Cardiac muscle cell (in vitro differentiated cells and primary cell): ENCODE measurements at regions not wholly inside any gene's neighbourhood (a gene's known extent, or its start where the extent isn't known, plus 50 kb on each side); places are given as distances from the start of the nearest gene placed in this dataset.
A peak's percentile ranks its signal among the peaks of the same experiment; 100 is the strongest.

Experiments used
- DNase-seq, 2 donors: peaks; one replicate each; pipeline versions ENCODE4 v3.0.0 to v3.0.0-alpha.2; 2010 to 2017; ENCODE audit warnings: low read depth in 1 of 2, low spot score in 1 of 2
- H3K27ac ChIP-seq: fragments of 200-600 bp; sonication (generic); 2 replicates; pipeline ENCODE4 v1.5.1; 2016
- H3K27me3 ChIP-seq: fragments of 200-600 bp; sonication (generic); 2 replicates; pipeline ENCODE4 v1.6.0; 2016; ENCODE audit warnings: control low read depth
- H3K36me3 ChIP-seq: fragments of 200-600 bp; sonication (generic); 2 replicates; pipeline ENCODE4 v1.5.1; 2016; ENCODE audit warnings: control low read depth
- H3K4me1 ChIP-seq: fragments of 200-600 bp; sonication (generic); 2 replicates; pipeline ENCODE4 v1.8.1; 2017; ENCODE audit warnings: low read depth, mild to moderate bottlenecking, mixed run types
- H3K4me3 ChIP-seq: fragments of 200-600 bp; sonication (generic); 2 replicates; pipeline ENCODE4 v1.5.1; 2016; ENCODE audit warnings: mild to moderate bottlenecking
- H3K9me3 ChIP-seq: fragments of 200-600 bp; sonication (generic); 2 replicates; pipeline ENCODE4 v1.5.1; 2017; ENCODE audit warnings: low read depth, mild to moderate bottlenecking, control low read depth
- TF ChIP-seq, protein P1 (sequence below): IDR thresholded peaks from 2 replicates; pipeline ENCODE4 v1.5.1; 2012; ENCODE audit warnings: low read depth, mild to moderate bottlenecking, low read length

DNA sequence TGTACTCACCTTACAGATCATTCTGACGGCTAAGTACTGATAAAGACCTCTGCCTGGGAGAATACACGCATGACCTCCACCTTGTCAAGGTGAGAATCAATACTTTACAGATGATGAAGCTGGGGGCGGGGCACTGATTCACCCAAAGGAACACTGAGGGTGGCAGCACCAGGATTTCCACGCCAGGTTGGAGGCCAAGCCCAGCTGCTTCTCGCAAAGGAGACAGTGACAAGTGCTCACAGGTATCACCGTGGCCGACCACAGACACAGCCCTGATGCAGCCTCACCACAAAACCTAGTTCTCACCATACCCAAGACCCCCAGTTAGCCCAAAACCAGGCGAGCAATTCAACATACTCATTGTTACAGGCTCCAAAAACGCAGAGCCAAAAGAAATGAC, 434.2 kb downstream of the SOX9 start:
- TF ChIP-seq, protein P1, sequence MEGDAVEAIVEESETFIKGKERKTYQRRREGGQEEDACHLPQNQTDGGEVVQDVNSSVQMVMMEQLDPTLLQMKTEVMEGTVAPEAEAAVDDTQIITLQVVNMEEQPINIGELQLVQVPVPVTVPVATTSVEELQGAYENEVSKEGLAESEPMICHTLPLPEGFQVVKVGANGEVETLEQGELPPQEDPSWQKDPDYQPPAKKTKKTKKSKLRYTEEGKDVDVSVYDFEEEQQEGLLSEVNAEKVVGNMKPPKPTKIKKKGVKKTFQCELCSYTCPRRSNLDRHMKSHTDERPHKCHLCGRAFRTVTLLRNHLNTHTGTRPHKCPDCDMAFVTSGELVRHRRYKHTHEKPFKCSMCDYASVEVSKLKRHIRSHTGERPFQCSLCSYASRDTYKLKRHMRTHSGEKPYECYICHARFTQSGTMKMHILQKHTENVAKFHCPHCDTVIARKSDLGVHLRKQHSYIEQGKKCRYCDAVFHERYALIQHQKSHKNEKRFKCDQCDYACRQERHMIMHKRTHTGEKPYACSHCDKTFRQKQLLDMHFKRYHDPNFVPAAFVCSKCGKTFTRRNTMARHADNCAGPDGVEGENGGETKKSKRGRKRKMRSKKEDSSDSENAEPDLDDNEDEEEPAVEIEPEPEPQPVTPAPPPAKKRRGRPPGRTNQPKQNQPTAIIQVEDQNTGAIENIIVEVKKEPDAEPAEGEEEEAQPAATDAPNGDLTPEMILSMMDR = no peak
- H3K9me3 ChIP-seq = no peaks in the 10 kb centered on the region
- H3K27me3 ChIP-seq = no peaks in the 10 kb centered on the region
- no peaks in the 10 kb centered on the region for H3K36me3 ChIP-seq
- H3K4me3 ChIP-seq = no peak overlapping the region
- no peak for DNase-seq
- no peak overlapping the region for H3K27ac ChIP-seq
- peaks cover 10% of the 10 kb centered on the region for H3K4me1 ChIP-seq

DNA sequence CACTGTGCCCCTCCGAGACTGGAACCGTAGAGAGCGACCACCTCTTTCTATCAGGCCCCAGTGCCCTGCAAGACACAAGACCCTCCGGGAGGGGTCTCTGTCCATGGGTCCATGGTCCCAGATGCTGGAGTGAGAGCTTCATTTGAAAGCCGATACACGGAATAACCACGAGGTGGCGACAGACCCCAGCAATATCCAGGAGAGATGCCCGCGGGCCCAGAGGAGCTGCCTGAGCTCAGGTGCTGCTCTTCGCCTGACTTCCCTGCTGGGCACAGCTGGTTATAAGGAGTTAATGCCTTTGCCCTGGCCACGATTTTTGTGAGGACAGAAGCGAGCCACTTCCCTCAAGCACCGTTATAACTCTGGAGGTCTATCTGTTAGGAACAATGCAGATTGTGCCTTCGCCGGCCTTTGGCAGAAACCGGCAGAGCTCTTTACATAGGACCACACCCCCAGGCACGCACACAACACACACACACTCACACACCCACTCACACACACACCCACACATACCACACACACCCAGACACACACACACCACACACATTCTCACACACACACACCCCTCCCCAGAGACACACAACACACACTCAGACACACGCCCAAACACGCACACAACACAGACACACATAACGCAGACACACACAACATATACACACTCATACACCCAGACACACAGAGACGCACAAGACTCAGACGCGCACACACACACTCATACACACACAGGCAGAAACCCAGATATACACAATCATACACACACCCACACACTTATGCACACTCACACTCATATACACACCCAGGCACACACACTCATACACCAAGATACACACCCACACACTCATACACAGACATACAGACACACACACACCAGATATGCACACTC, 436.4 kb downstream of the SOX9 start:
- TF ChIP-seq, protein P1 = peak; percentile 79
- no peaks in the 10 kb centered on the region for H3K27me3 ChIP-seq
- H3K9me3 ChIP-seq = no peaks in the 10 kb centered on the region
- no peak overlapping the region for H3K27ac ChIP-seq
- peak; percentile 71 to 86 for DNase-seq
- H3K4me3 ChIP-seq = no peak overlapping the region
- H3K4me1 ChIP-seq = peaks cover 10% of the 10 kb centered on the region
- no peaks in the 10 kb centered on the region for H3K36me3 ChIP-seq

DNA sequence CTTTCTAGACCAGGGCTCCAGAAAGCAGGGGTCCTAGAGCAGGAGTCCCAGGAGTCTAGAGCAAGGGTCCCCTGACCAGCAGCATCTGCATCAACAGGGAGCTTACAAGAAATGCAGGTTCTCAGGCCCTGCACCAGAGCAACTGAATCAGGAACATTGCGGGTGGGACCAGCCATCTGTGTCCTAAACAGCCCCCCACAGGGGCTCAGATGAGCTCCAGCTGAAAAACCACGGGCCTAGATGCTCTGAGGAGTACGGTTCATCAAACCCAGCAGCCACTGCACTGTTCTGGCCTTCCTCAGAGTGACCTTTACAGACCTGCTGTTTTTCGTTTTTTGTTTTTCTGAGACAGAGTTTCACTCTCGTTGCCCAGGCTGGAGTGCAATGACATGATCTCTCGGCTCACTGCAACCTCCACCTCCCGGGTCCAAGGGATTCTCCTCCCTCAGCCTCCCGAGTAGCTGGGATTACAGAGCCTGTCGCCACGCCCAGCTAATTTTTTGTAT, 438.2 kb downstream of the SOX9 start:
- Histone ChIP-seq H3K4me3 (no peak overlapping the region), H3K9me3 (no peaks in the 10 kb centered on the region), H3K27me3 (no peaks in the 10 kb centered on the region), H3K27ac (no peak overlapping the region), H3K36me3 (no peaks in the 10 kb centered on the region), H3K4me1 (peaks cover 10% of the 10 kb centered on the region)
- DNase-seq = no peak
- TF ChIP-seq, protein P1 = no peak

DNA sequence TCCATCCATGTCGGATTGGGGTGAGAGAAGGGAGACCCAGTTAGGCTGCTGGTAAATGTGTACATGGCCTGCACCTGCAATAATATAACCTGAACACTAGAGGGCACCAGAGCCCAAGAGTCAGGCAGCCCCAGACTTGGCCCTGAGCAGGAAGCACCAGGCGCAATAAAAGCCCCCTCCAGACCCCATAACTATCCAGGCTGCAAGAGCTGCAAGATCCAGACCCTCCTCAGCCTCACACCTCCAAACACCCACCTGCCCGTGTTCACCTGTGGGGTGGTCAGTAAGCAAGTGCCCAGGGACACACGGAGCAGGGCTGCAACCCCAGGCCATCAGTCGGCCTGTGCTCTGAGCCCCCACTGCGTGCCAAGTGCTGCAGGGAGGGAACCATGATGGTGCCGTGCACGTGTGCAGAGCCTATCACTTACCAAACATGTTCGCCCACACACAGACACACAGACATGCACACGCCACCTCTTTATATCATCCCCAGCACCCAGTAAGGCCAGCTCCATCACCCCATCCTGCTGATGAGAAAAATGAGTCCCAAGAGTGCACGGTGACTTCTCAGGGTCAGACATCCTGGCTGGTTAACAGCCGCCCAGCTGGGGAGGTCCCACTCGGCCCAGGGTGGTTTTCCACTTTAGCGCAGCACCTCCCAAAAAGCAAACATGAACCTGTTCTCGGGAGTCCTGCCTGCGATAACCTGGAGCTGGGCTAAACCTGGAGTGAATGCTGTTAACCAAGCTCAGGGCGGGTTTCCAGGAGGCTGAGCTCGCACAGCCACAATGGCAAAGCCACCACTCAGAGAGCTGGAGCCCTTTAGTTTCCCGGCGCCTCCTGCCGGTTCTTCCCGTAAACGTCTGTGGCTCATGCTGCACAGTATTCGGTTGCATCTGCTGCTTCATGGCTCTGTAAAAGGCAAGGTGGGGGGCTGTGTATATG, 439.8 kb downstream of the SOX9 start:
- Histone ChIP-seq H3K36me3 (no peaks in the 10 kb centered on the region), H3K9me3 (no peaks in the 10 kb centered on the region), H3K27me3 (no peaks in the 10 kb centered on the region), H3K4me3 (no peak overlapping the region), H3K4me1 (peaks cover 10% of the 10 kb centered on the region), H3K27ac (no peak overlapping the region)
- TF ChIP-seq, protein P1 = peak; percentile 82
- DNase-seq = peak; percentile 66

DNA sequence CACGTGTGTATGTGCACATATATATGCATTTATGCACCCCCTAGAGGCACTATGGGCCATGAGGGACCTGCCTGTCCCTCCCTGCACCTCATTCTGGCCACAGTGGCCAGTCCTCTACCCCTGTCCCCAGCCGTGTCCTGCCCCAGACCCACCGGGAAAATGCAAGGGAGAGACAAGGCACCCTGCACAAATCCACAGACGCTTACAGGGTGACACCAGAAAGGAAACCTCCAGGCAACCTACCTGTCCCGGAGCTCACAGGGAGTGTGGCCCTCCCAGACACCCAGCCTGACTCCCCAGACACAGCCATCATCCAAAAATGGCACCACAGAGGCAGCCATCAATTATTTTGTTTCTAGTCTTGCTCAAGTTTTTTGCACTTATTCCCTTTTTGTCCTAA, 440.4 kb downstream of the SOX9 start:
- H3K36me3 ChIP-seq = no peaks in the 10 kb centered on the region
- no peak overlapping the region for H3K4me3 ChIP-seq
- no peaks in the 10 kb centered on the region for H3K9me3 ChIP-seq
- DNase-seq = no peak
- H3K27me3 ChIP-seq = no peaks in the 10 kb centered on the region
- TF ChIP-seq, protein P1 = no peak
- no peak overlapping the region for H3K27ac ChIP-seq
- H3K4me1 ChIP-seq = peaks cover 10% of the 10 kb centered on the region
